ENCODE measurements at regions not wholly inside any gene's neighbourhood (a gene's known extent, or its start where the extent isn't known, plus 50 kb on each side); places are given as distances from the start of the nearest gene placed in this dataset.

- DNase-seq (ENCODE audit: low spot score): no peak
Measured at GRCh38 chr12:92614502-92614901, 88.3 kb upstream of the PLEKHG7 start.

GRCh38 chr12:92614001-92614400 lies 88.8 kb upstream of the PLEKHG7 start:
- DNase-seq (ENCODE audit: low spot score): no peak

DNA sequence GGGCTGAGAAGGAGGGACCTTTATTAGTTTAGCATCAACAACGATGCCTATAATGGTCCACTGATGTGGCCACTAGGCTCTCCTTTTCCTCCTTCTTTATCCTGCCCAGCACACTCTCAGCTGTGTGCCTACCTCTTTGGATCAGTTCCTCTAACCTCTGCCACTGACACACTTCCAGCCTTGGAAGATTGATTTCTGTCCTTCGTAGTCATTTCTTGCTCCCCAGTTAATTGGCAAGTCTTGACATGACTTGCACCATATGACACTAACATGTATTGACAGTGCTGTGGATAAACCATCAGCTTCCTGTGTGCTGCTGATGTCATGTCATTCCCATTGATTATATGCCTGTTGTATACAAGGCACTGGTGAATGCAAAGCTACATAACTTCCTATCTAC lies 90.2 kb upstream of the PLEKHG7 start:
- DNase-seq (ENCODE audit: low spot score): no peak

GRCh38 chr12:92608151-92609091 lies 94.4 kb upstream of the PLEKHG7 start:
- DNase-seq (ENCODE audit: low spot score): peak; percentile 21

- DNase-seq (ENCODE audit: low spot score): no peak
Measured at GRCh38 chr12:92606956-92607355, 95.8 kb upstream of the PLEKHG7 start.

DNA sequence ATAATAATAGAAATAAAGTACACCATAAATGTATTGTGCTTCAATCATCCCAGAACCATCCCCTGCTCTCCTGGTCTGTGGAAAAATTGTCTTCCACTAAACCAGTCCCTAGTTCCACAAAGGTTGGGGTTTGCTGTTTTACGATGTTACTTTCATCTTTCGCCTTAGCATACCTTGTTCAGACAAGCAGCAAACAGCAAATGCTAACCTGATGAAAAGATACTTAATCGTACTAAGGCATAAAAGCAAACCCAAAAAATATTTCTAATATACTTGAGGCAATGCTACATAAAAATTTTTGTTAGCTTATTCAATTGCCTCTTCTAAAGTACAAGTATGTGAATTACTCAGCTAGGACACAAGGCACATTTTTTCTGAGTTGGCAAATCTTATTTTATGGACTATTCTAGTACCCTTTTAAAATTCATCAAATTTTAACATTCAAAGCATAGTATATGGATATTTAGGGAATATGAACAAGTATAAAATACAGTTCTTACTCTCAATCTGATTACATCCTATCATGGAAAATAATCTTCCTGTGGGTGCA lies 97.1 kb upstream of the PLEKHG7 start:
- no peak for DNase-seq (ENCODE audit: low spot score)

GRCh38 chr12:92604786-92605185 lies 98.0 kb upstream of the PLEKHG7 start:
- no peak for DNase-seq (ENCODE audit: low spot score)

DNA sequence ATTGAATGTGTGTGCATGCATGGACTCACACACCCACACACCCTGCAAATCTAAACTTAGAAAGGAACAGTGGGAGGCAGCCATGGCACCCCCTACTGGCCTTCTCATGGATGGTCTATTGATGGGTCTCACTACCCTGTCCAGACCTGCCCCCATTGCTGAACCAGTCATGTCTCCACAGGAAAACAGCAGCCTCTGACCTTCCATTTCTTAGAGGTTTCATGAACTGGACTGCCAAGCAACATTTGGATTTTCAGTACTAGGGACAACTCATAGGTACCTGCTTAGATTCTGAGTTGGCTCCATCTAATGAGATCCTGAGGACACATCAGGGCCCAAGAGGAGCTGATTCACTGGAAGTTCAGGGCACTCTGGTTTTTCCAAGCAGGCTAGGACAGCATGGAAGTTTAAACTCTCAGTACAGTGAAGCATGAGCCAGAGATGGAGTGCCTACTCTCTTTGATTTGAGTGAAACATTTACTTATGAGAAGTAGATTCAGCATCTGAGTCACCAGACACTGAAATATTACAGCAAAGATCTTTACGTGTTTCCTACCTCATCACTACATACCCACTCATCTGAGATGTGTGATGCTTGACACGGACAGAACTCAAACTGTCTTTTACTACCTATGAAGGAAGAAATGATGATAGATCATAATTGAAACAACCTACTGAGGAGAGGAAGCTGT lies 98.9 kb upstream of the PLEKHG7 start:
- no peak for DNase-seq (ENCODE audit: low spot score)

- DNase-seq (ENCODE audit: low spot score): no peak
Measured at GRCh38 chr12:92602930-92603623, 99.7 kb upstream of the PLEKHG7 start.

- no peak for DNase-seq (ENCODE audit: low spot score)
Measured at GRCh38 chr12:92602476-92602875, 100.3 kb upstream of the PLEKHG7 start.

GRCh38 chr12:92601680-92602079 lies 101.1 kb upstream of the PLEKHG7 start:
- DNase-seq (ENCODE audit: low spot score): no peak

- no peak for DNase-seq (ENCODE audit: low spot score)
Measured at GRCh38 chr12:92601176-92601575, 101.6 kb upstream of the PLEKHG7 start.

DNA sequence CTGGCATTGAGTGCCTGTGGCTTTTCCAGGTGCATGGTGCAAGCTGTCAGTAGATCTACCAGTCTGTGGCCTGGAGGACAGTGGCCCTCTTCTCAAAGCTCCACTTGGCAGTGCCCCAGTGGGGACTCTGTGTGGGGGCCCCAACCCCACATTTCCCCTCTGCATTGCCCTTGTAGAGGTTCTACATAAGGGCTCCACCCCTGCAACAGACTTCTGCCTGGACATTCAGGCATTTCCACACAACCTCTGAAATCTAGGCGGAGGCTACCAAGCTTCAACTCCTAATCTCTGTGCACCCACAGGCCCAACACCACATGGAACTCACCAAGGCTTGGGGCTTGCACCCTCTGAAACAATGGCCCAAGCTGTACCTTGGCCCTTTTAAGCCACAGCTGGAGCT lies 102.7 kb upstream of the PLEKHG7 start:
- no peak for DNase-seq (ENCODE audit: low spot score)

DNA sequence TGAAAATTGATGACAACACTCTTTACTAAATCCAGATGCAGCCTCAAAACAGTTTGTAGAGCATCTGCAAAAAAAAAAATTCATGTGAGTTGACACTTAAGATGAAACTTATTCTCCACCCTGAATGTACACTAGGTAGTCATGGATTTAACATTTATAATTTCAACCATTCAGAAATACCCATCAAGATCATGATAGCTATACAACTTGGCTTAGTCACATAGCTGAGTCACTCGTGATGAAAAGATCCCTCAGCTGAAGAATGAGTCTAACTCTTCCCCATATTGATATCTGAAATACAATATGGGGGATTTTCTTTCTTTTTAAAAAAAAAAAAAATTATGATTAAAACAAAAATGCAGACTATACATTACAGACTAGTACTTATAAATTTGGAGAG lies 104.8 kb upstream of the PLEKHG7 start:
- no peak for DNase-seq (ENCODE audit: low spot score)

DNA sequence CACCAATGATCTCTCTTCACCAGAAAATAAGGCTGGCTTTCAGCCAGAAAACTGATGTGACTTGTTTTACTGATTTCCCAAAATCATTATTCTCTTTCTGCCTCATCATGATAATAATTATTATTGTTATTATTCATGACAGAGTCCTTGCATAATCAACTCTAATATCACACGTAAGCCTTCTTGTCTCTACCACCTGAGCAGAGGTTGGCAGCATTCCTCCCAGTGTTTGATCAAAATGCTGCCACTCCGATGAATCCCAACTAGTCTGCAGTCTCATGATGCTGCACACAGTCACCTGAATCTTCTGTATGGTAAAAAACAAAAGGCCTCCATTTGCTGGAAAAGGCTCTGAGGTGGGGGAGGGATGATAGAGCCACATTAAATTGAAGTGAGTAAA lies 105.7 kb upstream of the PLEKHG7 start:
- no peak for DNase-seq (ENCODE audit: low spot score)

GRCh38 chr12:92596383-92596782 lies 106.4 kb upstream of the PLEKHG7 start:
- DNase-seq (ENCODE audit: low spot score): no peak

- no peak for DNase-seq (ENCODE audit: low spot score)
Measured at GRCh38 chr12:92595663-92596062, 107.1 kb upstream of the PLEKHG7 start.

GRCh38 chr12:92593734-92594402 lies 108.9 kb upstream of the PLEKHG7 start:
- DNase-seq (ENCODE audit: low spot score): no peak

GRCh38 chr12:92585115-92585727 lies 117.6 kb upstream of the PLEKHG7 start:
- no peak for DNase-seq (ENCODE audit: low spot score)

DNA sequence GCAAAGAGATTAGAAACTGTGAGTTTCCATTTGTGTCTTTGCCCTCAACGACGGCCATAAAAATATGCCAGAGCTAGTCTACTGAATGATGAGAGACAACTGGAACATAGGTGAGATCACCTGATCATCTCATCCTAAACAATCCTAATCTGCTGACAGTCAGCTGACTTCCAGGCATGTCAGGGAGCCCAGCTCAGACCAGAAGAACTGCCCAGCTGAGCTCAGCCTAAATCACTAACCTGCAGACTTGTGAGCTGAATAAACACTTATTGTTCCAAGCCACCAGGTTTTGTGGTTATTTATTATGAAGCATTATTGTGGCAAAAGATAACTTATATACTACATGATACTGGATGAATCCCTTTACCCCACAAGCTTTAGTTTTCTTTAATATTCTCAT lies 118.9 kb upstream of the PLEKHG7 start:
- no peak for DNase-seq (ENCODE audit: low spot score)

DNA sequence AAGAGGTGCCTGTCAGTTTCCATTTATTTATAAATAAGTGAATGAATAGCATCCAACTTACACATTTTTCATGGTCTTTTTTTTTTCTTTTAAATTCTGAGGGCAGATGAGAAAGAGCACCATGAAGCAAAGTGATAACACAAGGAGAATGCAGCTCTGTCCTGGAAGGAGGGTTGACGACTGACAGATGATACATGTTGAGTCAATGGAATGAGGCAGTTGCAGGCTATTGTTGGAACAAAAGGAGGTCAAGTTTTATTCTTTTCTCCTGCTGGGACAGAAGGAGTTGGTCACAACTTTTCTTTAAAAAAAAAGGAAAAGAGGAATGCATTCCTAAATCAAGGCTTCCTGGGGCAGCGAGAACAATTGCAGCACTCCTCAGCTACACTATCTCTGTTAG lies 119.9 kb upstream of the PLEKHG7 start:
- DNase-seq (ENCODE audit: low spot score): no peak

- no peak for DNase-seq (ENCODE audit: low spot score)
Measured at GRCh38 chr12:92582475-92582874, 120.3 kb upstream of the PLEKHG7 start.

Measured in HuH-7.5 (cell line).